IMR-90 (cell line): ENCODE measurements at regions not wholly inside any gene's neighbourhood (a gene's known extent, or its start where the extent isn't known, plus 50 kb on each side); places are given as distances from the start of the nearest gene placed in this dataset.

ENCODE experiments used
- POLR2A ChIP-seq: IDR thresholded peaks from 2 replicates; pipeline ENCODE4 v1.6.1; 2012; ENCODE audit warnings: mild to moderate bottlenecking, low read depth, low read length
- RAD21 ChIP-seq: IDR thresholded peaks from 2 replicates; pipeline ENCODE4 v1.6.1; 2012; ENCODE audit warnings: low read length, improper control_type of control experiment
- TF ChIP-seq, protein P1 (sequence below): conservative IDR thresholded peaks from 2 replicates; pipeline ENCODE4 v1.5.1; 2012; ENCODE audit warnings: mild to moderate bottlenecking, low read depth, low read length, improper control_type of control experiment

DNA sequence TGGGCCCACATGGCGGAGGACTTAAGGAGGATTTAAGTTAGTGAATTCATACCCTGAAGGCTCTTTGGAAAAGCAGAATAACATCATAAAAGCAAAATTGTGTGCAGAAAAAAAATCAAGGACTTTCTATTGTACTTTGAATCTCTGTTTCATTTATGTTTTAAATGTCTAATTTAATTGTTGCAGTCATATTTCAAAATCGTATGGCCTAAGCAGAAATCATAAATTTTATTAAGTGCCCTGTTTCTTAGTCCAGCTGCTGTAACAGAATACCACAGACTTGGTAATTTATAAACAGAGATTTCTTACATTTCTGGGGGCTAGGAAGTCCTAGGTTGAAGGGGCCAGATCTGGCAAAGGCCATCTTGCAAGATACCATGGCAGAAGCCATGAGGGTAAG lies 555.6 kb downstream of the LTN1 start:
- TF ChIP-seq, protein P1, sequence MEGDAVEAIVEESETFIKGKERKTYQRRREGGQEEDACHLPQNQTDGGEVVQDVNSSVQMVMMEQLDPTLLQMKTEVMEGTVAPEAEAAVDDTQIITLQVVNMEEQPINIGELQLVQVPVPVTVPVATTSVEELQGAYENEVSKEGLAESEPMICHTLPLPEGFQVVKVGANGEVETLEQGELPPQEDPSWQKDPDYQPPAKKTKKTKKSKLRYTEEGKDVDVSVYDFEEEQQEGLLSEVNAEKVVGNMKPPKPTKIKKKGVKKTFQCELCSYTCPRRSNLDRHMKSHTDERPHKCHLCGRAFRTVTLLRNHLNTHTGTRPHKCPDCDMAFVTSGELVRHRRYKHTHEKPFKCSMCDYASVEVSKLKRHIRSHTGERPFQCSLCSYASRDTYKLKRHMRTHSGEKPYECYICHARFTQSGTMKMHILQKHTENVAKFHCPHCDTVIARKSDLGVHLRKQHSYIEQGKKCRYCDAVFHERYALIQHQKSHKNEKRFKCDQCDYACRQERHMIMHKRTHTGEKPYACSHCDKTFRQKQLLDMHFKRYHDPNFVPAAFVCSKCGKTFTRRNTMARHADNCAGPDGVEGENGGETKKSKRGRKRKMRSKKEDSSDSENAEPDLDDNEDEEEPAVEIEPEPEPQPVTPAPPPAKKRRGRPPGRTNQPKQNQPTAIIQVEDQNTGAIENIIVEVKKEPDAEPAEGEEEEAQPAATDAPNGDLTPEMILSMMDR, result no peak
- TF ChIP-seq POLR2A (no peak), RAD21 (no peak)
